K562 (cell line): ENCODE measurements at regions not wholly inside any gene's neighbourhood (a gene's known extent, or its start where the extent isn't known, plus 50 kb on each side); places are given as distances from the start of the nearest gene placed in this dataset.

Experiments used
- ELF1 ChIP-seq: fragments of 200-800 bp; sonication (Bioruptor generic); IDR thresholded peaks from 2 replicates; pipeline ENCODE4 v1.6.1; 2016; ENCODE audit warnings: missing genetic modification characterization, missing compliant biosample characterization
- FOXM1 ChIP-seq, 2 experiments: fragments of 450-650 bp in 1 of 2; sonication (generic) in 1 of 2; formaldehyde crosslinking in 1 of 2; IDR thresholded peaks; 2 replicates each; pipeline versions ENCODE4 v1.6.1 to v1.9.0; 2017 to 2022; ENCODE audit warnings: low read depth in 2 of 2, mild to moderate bottlenecking in 2 of 2, missing genetic modification reagents in 1 of 2, moderate library complexity in 1 of 2
- MXI1 ChIP-seq: IDR thresholded peaks from 2 replicates; pipeline ENCODE4 v1.6.1; 2011; ENCODE audit warnings: low read depth, mild to moderate bottlenecking, improper control_type of control experiment, low read length
- ZNF175 ChIP-seq: fragments of 200-800 bp; sonication (Bioruptor generic); IDR thresholded peaks from 2 replicates; pipeline ENCODE4 v1.6.1; 2016; ENCODE audit warnings: low read depth, mild to moderate bottlenecking, missing genetic modification characterization, missing compliant biosample characterization
- ZNF551 ChIP-seq: fragments of 250-450 bp; sonication (Bioruptor Pico); IDR thresholded peaks from 2 replicates; pipeline ENCODE4 v1.5.0; 2021; ENCODE audit warnings: mild to moderate bottlenecking, moderate library complexity
- TF ChIP-seq, protein P1 (sequence below): fragments of 450-650 bp; IDR thresholded peaks from 2 replicates; pipeline ENCODE4 v1.6.1; 2016; ENCODE audit warnings: antibody characterized with exemption
- TF ChIP-seq, protein P2 (sequence below), 3 experiments: IDR thresholded peaks in 2 of 3; conservative IDR thresholded peaks in 1 of 3; 2 replicates each; pipeline ENCODE4 v1.5.1; 2011 to 2012; ENCODE audit warnings: low read length in 3 of 3, mild to moderate bottlenecking in 3 of 3, control low read depth in 2 of 3, improper control_type of control experiment in 1 of 3, inconsistent platforms in 1 of 3, low read depth in 1 of 3, mixed read lengths in 1 of 3, moderate library complexity in 1 of 3; ENCODE audit not compliant: insufficient read depth in 2 of 3
- TF ChIP-seq, protein P3 (sequence below): sonication (generic); formaldehyde crosslinking; IDR thresholded peaks from 2 replicates; pipeline ENCODE4 v1.5.0; 2020; ENCODE audit warnings: missing genetic modification reagents

DNA sequence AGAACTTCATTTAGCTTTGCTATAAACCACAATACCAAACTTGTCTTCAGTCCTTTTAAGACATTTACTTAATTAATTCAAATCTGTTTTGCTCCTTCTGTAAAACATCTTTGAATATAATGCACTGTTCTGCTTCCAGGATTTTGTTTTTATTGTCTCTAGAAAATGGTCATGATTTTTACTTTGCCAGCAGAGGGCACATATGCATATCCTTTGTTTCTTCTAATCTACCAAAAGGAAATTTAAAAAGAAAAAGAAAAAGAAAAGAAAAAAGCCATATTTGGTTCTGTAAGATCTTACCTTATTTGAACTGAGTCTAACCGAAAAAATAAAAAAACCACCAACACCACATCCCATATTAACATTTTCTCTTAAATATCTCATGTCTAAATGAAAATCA lies 101.9 kb upstream of the CCSER1 start:
- TF ChIP-seq, protein P1, sequence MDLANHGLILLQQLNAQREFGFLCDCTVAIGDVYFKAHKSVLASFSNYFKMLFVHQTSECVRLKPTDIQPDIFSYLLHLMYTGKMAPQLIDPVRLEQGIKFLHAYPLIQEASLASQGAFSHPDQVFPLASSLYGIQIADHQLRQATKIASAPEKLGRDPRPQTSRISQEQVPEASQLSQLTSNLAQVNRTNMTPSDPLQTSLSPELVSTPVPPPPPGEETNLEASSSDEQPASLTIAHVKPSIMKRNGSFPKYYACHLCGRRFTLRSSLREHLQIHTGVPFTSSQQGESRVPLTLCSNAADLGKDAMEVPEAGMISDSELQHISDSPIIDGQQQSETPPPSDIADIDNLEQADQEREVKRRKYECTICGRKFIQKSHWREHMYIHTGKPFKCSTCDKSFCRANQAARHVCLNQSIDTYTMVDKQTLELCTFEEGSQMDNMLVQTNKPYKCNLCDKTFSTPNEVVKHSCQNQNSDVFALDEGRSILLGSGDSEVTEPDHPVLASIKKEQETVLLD = no peak
- TF ChIP-seq ELF1 (tag) = no peak
- TF ChIP-seq, protein P2, sequence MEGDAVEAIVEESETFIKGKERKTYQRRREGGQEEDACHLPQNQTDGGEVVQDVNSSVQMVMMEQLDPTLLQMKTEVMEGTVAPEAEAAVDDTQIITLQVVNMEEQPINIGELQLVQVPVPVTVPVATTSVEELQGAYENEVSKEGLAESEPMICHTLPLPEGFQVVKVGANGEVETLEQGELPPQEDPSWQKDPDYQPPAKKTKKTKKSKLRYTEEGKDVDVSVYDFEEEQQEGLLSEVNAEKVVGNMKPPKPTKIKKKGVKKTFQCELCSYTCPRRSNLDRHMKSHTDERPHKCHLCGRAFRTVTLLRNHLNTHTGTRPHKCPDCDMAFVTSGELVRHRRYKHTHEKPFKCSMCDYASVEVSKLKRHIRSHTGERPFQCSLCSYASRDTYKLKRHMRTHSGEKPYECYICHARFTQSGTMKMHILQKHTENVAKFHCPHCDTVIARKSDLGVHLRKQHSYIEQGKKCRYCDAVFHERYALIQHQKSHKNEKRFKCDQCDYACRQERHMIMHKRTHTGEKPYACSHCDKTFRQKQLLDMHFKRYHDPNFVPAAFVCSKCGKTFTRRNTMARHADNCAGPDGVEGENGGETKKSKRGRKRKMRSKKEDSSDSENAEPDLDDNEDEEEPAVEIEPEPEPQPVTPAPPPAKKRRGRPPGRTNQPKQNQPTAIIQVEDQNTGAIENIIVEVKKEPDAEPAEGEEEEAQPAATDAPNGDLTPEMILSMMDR (IDR thresholded peaks at IDR 0.05 in 2 of 3, conservative IDR thresholded peaks at IDR 0.05 in 1 of 3; ENCODE audit: insufficient read depth in 2 of 3, low read depth in 1 of 3, low read length in 3 of 3) = no peak
- no peak for TF ChIP-seq ZNF551 (CRISPR knock-in tag)
- TF ChIP-seq ZNF175 (CRISPR knock-in tag) = no peak
- TF ChIP-seq, protein P3, sequence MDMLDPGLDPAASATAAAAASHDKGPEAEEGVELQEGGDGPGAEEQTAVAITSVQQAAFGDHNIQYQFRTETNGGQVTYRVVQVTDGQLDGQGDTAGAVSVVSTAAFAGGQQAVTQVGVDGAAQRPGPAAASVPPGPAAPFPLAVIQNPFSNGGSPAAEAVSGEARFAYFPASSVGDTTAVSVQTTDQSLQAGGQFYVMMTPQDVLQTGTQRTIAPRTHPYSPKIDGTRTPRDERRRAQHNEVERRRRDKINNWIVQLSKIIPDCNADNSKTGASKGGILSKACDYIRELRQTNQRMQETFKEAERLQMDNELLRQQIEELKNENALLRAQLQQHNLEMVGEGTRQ (CRISPR knock-in tag) = no peak
- no peak for TF ChIP-seq MXI1
- no peak for TF ChIP-seq FOXM1 (IDR thresholded peaks at IDR 0.05; ENCODE audit: low read depth)
- TF ChIP-seq FOXM1 (CRISPR knock-in tag; IDR thresholded peaks at IDR 0.05; ENCODE audit: low read depth) = no peak
